ENCODE measurements at regions not wholly inside any gene's neighbourhood (a gene's known extent, or its start where the extent isn't known, plus 50 kb on each side); places are given as distances from the start of the nearest gene placed in this dataset.

- TF ChIP-seq CTCF (IDR thresholded peaks at IDR 0.05; ENCODE audit: low read depth, low read length) (no peak), EZH2phosphoT487 (IDR thresholded peaks at IDR 0.05; ENCODE audit: low read depth) (no peak)
Observed at GRCh38 chr10:130240409-130240808, 104.2 kb downstream of the GLRX3 start.

Measured in OCI-LY3 (cell line).